HCT116 (cell line): ENCODE measurements at regions not wholly inside any gene's neighbourhood (a gene's known extent, or its start where the extent isn't known, plus 50 kb on each side); places are given as distances from the start of the nearest gene placed in this dataset.

Experiments
- CEBPB ChIP-seq: IDR thresholded peaks from 2 replicates; pipeline ENCODE4 v1.6.1; 2012; ENCODE audit warnings: low read depth
- ELF1 ChIP-seq: IDR thresholded peaks from 2 replicates; pipeline ENCODE4 v1.6.1; 2012; ENCODE audit warnings: low read depth, borderline replicate concordance
- EZH2 ChIP-seq: fragments of 200-600 bp; sonication (generic); IDR thresholded peaks from 2 replicates; pipeline ENCODE4 v1.6.1; 2017; ENCODE audit warnings: antibody characterized with exemption, mixed run types
- JUND ChIP-seq: IDR thresholded peaks from 2 replicates; pipeline ENCODE4 v1.6.1; 2012
- POLR2A ChIP-seq: IDR thresholded peaks from 2 replicates; pipeline ENCODE4 v1.7.0; 2011; ENCODE audit warnings: borderline replicate concordance; ENCODE audit not compliant: insufficient read depth, insufficient read length; ENCODE audit errors: extremely low read depth
- POLR2AphosphoS5 ChIP-seq: IDR thresholded peaks from 2 replicates; pipeline ENCODE4 v1.6.1; 2011; ENCODE audit warnings: mild to moderate bottlenecking, low read depth, low read length, moderate library complexity
- RAD21 ChIP-seq: IDR thresholded peaks from 2 replicates; pipeline ENCODE4 v1.6.1; 2012; ENCODE audit warnings: low read depth, mild to moderate bottlenecking
- YY1 ChIP-seq: IDR thresholded peaks from 2 replicates; pipeline ENCODE4 v1.6.1; 2011; ENCODE audit warnings: low read length, low read depth, moderate library complexity, mild to moderate bottlenecking; ENCODE audit not compliant: insufficient replicate concordance; ENCODE audit errors: extremely low read depth
- TF ChIP-seq, protein P1 (sequence below), 3 experiments: fragments of 200-600 bp in 1 of 3; sonication (generic) in 1 of 3; IDR thresholded peaks in 2 of 3; conservative IDR thresholded peaks in 1 of 3; 2 replicates each; pipeline ENCODE4 v1.5.1; 2012 to 2017; ENCODE audit warnings: low read depth in 2 of 3, low read length in 2 of 3, antibody characterized with exemption in 1 of 3, borderline replicate concordance in 1 of 3, control low read depth in 1 of 3, mild to moderate bottlenecking in 1 of 3, mixed read lengths in 1 of 3, mixed run types in 1 of 3, moderate library complexity in 1 of 3; ENCODE audit not compliant: insufficient read depth in 1 of 3
- TF ChIP-seq, protein P2 (sequence below): IDR thresholded peaks from 2 replicates; pipeline ENCODE4 v1.6.1; 2011; ENCODE audit warnings: mild to moderate bottlenecking, low read length, moderate library complexity; ENCODE audit not compliant: insufficient replicate concordance; ENCODE audit errors: extremely low read depth
- TF ChIP-seq, protein P3 (sequence below): IDR thresholded peaks from 2 replicates; pipeline ENCODE4 v1.6.1; 2012

DNA sequence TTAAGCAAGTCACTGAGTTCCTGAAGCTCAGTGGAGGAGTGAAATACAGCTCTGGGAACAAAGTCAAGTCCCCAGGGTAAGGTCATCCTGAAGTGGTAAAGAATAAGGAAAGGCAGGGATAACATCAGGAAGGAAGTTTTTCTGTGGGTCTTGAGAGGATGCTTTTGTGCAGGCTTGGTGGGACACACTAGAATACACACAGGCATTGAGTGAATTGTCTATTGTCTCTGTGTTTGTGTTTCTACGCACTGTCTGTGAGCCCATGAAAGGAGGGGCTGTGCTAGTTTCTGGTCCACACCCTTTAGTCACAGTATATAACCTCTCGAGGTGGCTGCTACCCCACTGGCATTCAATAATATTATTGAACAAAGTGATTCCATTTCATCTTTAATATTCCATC, 95.8 kb upstream of the ABCB5 start:
- TF ChIP-seq POLR2AphosphoS5 (no peak), CEBPB (no peak), POLR2A (no peak), ELF1 (no peak), RAD21 (no peak), EZH2 (no peak), YY1 (no peak), JUND (no peak)
- TF ChIP-seq, protein P1, sequence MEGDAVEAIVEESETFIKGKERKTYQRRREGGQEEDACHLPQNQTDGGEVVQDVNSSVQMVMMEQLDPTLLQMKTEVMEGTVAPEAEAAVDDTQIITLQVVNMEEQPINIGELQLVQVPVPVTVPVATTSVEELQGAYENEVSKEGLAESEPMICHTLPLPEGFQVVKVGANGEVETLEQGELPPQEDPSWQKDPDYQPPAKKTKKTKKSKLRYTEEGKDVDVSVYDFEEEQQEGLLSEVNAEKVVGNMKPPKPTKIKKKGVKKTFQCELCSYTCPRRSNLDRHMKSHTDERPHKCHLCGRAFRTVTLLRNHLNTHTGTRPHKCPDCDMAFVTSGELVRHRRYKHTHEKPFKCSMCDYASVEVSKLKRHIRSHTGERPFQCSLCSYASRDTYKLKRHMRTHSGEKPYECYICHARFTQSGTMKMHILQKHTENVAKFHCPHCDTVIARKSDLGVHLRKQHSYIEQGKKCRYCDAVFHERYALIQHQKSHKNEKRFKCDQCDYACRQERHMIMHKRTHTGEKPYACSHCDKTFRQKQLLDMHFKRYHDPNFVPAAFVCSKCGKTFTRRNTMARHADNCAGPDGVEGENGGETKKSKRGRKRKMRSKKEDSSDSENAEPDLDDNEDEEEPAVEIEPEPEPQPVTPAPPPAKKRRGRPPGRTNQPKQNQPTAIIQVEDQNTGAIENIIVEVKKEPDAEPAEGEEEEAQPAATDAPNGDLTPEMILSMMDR (IDR thresholded peaks at IDR 0.05 in 2 of 3, conservative IDR thresholded peaks at IDR 0.05 in 1 of 3; ENCODE audit: borderline replicate concordance in 1 of 3, insufficient read depth in 1 of 3, low read depth in 2 of 3, low read length in 2 of 3): no peak
- TF ChIP-seq, protein P2, sequence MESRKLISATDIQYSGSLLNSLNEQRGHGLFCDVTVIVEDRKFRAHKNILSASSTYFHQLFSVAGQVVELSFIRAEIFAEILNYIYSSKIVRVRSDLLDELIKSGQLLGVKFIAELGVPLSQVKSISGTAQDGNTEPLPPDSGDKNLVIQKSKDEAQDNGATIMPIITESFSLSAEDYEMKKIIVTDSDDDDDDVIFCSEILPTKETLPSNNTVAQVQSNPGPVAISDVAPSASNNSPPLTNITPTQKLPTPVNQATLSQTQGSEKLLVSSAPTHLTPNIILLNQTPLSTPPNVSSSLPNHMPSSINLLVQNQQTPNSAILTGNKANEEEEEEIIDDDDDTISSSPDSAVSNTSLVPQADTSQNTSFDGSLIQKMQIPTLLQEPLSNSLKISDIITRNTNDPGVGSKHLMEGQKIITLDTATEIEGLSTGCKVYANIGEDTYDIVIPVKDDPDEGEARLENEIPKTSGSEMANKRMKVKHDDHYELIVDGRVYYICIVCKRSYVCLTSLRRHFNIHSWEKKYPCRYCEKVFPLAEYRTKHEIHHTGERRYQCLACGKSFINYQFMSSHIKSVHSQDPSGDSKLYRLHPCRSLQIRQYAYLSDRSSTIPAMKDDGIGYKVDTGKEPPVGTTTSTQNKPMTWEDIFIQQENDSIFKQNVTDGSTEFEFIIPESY: no peak
- TF ChIP-seq, protein P3, sequence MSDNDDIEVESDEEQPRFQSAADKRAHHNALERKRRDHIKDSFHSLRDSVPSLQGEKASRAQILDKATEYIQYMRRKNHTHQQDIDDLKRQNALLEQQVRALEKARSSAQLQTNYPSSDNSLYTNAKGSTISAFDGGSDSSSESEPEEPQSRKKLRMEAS: no peak
